ENCODE measurements at regions not wholly inside any gene's neighbourhood (a gene's known extent, or its start where the extent isn't known, plus 50 kb on each side); places are given as distances from the start of the nearest gene placed in this dataset.
A peak's percentile ranks its signal among the peaks of the same experiment; 100 is the strongest.

DNA sequence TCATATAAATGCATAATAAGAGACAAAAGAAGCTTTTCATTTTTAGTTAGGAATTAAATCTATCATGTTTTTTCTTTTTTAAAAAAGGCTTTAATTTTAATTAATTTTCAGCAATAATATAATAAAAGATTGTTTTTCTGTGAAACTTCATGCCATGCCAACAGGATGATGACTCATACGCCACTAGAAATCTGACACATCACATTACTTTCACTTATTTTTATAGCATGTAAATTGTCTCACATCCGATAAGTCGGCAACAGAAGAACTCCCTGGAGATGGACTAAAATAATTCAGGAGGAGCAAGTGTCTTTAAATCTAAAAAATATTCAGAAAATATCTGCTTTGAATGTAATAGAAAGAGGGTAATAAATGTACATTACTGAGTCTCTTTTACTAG, 1024.2 kb upstream of the ACVR2A start:
- no peak overlapping the region for H3K4me3 ChIP-seq (ENCODE audit: low read depth, low read length)
- no peaks in the 10 kb centered on the region for H3K9me3 ChIP-seq (ENCODE audit: control insufficient read depth, insufficient read depth, low read length)
- no peak for DNase-seq (ENCODE audit: low read depth in 4 of 6, low spot score in 6 of 6)
- WGBS (ENCODE audit: insufficient coverage), result no CpG with 5 or more reads among the region's 3 CpGs
- H3K27me3 ChIP-seq (ENCODE audit: control insufficient read depth, insufficient read depth, low read length), result no peaks in the 10 kb centered on the region
- H3K36me3 ChIP-seq (ENCODE audit: control insufficient read depth, insufficient read depth, low read length), result no peaks in the 10 kb centered on the region
- H3K4me1 ChIP-seq (ENCODE audit: control insufficient read depth, insufficient read depth, low read length), result no peaks in the 10 kb centered on the region
- no peak overlapping the region for H3K27ac ChIP-seq (ENCODE audit: low read depth, low read length)

- Histone ChIP-seq H3K4me3 (ENCODE audit: low read depth, low read length) (no peak overlapping the region), H3K4me1 (ENCODE audit: control insufficient read depth, insufficient read depth, low read length) (no peaks in the 10 kb centered on the region), H3K27ac (ENCODE audit: low read depth, low read length) (no peak overlapping the region), H3K36me3 (ENCODE audit: control insufficient read depth, insufficient read depth, low read length) (no peaks in the 10 kb centered on the region), H3K9me3 (ENCODE audit: control insufficient read depth, insufficient read depth, low read length) (no peaks in the 10 kb centered on the region), H3K27me3 (ENCODE audit: control insufficient read depth, insufficient read depth, low read length) (no peaks in the 10 kb centered on the region)
- WGBS (ENCODE audit: insufficient coverage), result 100% methylated on average over 1 of the region's 1 CpG
- no peak for DNase-seq (ENCODE audit: low read depth in 4 of 6, low spot score in 6 of 6)
Observed at GRCh38 chr2:146818122-146818521, 1026.7 kb upstream of the ACVR2A start.

- H3K36me3 ChIP-seq (ENCODE audit: control insufficient read depth, insufficient read depth, low read length), result no peaks in the 10 kb centered on the region
- DNase-seq (ENCODE audit: low read depth in 4 of 6, low spot score in 6 of 6), result peak in 1 of 6 donors; percentile 47
- H3K27me3 ChIP-seq (ENCODE audit: control insufficient read depth, insufficient read depth, low read length), result no peaks in the 10 kb centered on the region
- H3K9me3 ChIP-seq (ENCODE audit: control insufficient read depth, insufficient read depth, low read length), result no peaks in the 10 kb centered on the region
- H3K4me3 ChIP-seq (ENCODE audit: low read depth, low read length), result no peak overlapping the region
- no peaks in the 10 kb centered on the region for H3K4me1 ChIP-seq (ENCODE audit: control insufficient read depth, insufficient read depth, low read length)
- H3K27ac ChIP-seq (ENCODE audit: low read depth, low read length), result no peak overlapping the region
- WGBS (ENCODE audit: insufficient coverage), result no CpG with 5 or more reads among the region's 1 CpG
Observed at GRCh38 chr2:146817613-146818012, 1027.2 kb upstream of the ACVR2A start.

DNA sequence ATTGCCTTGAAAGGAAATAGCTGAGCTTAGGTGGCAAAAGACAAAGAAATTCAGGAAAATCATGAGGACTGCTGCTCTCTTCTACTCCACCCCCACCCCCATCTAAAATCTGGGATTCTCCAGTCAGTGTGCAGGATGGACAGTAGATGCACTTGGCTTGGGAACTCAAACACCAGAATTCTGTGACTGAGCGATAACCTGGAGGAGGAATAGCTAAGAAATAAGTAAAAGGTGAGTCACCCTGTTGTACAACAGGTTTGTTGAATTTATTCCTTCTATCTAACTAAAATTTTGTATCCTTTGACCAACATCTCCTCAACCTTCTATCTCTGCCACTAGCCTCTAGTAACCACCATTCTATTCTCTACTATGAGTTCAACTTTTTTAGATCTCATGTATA, 1029.9 kb upstream of the ACVR2A start:
- Histone ChIP-seq H3K4me3 (ENCODE audit: low read depth, low read length) (no peak overlapping the region), H3K4me1 (ENCODE audit: control insufficient read depth, insufficient read depth, low read length) (no peaks in the 10 kb centered on the region), H3K27ac (ENCODE audit: low read depth, low read length) (no peak overlapping the region), H3K27me3 (ENCODE audit: control insufficient read depth, insufficient read depth, low read length) (no peaks in the 10 kb centered on the region), H3K36me3 (ENCODE audit: control insufficient read depth, insufficient read depth, low read length) (no peaks in the 10 kb centered on the region), H3K9me3 (ENCODE audit: control insufficient read depth, insufficient read depth, low read length) (no peaks in the 10 kb centered on the region)
- no peak for DNase-seq (ENCODE audit: low read depth in 4 of 6, low spot score in 6 of 6)
- WGBS (ENCODE audit: insufficient coverage), result no CpG with 5 or more reads among the region's 1 CpG

DNA sequence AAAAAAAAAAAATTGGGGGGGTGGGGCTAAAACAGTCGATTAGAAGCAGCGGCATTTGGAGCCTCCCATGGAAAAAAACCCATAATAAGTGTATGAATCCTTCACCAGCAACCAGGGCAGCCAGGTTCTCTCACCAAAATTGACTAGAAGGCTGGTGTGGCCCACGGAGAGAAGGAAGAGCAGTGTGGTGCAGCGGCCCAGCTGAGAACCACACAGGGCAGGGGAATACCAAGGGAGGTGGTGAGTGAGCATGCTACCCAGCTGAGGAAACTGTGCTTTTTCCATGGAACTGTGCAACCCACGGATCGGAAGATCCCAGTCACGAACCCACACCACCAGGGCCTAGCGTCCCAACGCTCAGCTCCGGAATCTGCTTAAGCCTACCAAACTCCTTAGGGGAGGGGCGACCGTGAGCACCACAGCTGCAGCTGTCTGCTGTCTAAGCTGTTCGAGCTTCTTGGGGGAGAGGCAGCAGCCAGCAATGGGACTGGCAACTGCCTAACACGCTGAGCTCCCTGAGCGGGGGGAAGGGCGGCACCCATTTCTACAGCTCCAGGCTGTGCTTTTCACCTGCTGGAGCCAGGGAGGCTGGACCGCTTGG, 1037.2 kb upstream of the ACVR2A start:
- whole genome bisulfite sequencing (ENCODE audit: insufficient coverage), result 94% methylated on average over 13 of the region's 17 CpGs

GRCh38 chr2:146806364-146807005, 1038.3 kb upstream of the ACVR2A start:
- no peak for DNase-seq (ENCODE audit: low read depth in 4 of 6, low spot score in 6 of 6)
- no peaks in the 10 kb centered on the region for H3K27me3 ChIP-seq (ENCODE audit: control insufficient read depth, insufficient read depth, low read length)
- no peak overlapping the region for H3K4me3 ChIP-seq (ENCODE audit: low read depth, low read length)
- no peaks in the 10 kb centered on the region for H3K36me3 ChIP-seq (ENCODE audit: control insufficient read depth, insufficient read depth, low read length)
- no peaks in the 10 kb centered on the region for H3K4me1 ChIP-seq (ENCODE audit: control insufficient read depth, insufficient read depth, low read length)
- 100% methylated on average over 1 of the region's 2 CpGs for WGBS (ENCODE audit: insufficient coverage)
- no peaks in the 10 kb centered on the region for H3K9me3 ChIP-seq (ENCODE audit: control insufficient read depth, insufficient read depth, low read length)
- no peak overlapping the region for H3K27ac ChIP-seq (ENCODE audit: low read depth, low read length)

More for the DNA sequence above, 1037.2 kb upstream of the ACVR2A start:
- Histone ChIP-seq H3K9me3 (ENCODE audit: control insufficient read depth, insufficient read depth, low read length) (no peaks in the 10 kb centered on the region), H3K4me1 (ENCODE audit: control insufficient read depth, insufficient read depth, low read length) (no peaks in the 10 kb centered on the region), H3K27ac (ENCODE audit: low read depth, low read length) (no peak overlapping the region), H3K27me3 (ENCODE audit: control insufficient read depth, insufficient read depth, low read length) (no peaks in the 10 kb centered on the region), H3K36me3 (ENCODE audit: control insufficient read depth, insufficient read depth, low read length) (no peaks in the 10 kb centered on the region), H3K4me3 (ENCODE audit: low read depth, low read length) (no peak overlapping the region)
- no peak for DNase-seq (ENCODE audit: low read depth in 4 of 6, low spot score in 6 of 6)

DNA sequence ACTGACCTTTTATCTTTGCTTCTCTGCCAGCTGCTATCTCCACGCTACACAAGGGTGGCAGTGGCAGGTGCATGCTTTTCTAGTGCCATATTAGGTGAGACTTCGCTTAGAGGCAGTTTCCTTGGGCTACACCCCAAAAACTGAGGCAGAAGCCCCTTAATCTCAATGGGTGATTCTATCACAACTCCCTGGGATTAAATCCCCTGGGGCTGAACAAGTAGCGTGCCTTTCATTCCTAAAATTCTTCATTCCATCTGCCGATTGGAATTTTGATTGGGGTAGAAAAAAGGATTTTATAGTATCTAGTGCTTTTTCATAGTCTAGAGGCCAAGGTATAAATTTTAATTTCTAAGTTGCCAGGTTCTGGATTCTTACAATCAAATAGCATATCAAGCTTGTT, 1040.5 kb upstream of the ACVR2A start:
- no peaks in the 10 kb centered on the region for H3K36me3 ChIP-seq (ENCODE audit: control insufficient read depth, insufficient read depth, low read length)
- H3K27ac ChIP-seq (ENCODE audit: low read depth, low read length), result no peak overlapping the region
- H3K9me3 ChIP-seq (ENCODE audit: control insufficient read depth, insufficient read depth, low read length), result no peaks in the 10 kb centered on the region
- H3K4me1 ChIP-seq (ENCODE audit: control insufficient read depth, insufficient read depth, low read length), result no peaks in the 10 kb centered on the region
- DNase-seq (ENCODE audit: low read depth in 4 of 6, low spot score in 6 of 6), result no peak
- no peak overlapping the region for H3K4me3 ChIP-seq (ENCODE audit: low read depth, low read length)
- no peaks in the 10 kb centered on the region for H3K27me3 ChIP-seq (ENCODE audit: control insufficient read depth, insufficient read depth, low read length)
- WGBS (ENCODE audit: insufficient coverage), result 88% methylated on average over 2 of the region's 4 CpGs

DNA sequence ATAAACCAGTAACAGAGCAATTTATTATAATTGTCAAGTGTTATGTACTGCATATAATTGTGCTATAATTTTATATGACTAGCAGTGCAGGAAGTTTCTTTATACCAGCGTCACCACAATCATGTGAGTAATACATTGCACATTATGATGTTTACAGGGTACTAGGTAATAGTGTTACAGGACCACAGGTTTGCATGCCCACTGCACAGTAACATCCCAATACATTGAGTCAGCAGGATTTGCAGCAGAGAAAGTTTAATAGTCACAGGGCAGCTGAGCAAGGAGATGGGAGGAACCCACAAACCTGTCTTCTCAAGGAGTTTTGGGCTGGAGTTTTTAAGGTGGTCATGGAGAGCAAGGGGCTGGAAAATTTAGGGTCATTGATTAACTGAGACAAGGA, 1042.9 kb upstream of the ACVR2A start:
- Histone ChIP-seq H3K9me3 (ENCODE audit: control insufficient read depth, insufficient read depth, low read length) (no peaks in the 10 kb centered on the region), H3K4me3 (ENCODE audit: low read depth, low read length) (no peak overlapping the region), H3K27me3 (ENCODE audit: control insufficient read depth, insufficient read depth, low read length) (no peaks in the 10 kb centered on the region), H3K27ac (ENCODE audit: low read depth, low read length) (no peak overlapping the region), H3K36me3 (ENCODE audit: control insufficient read depth, insufficient read depth, low read length) (no peaks in the 10 kb centered on the region), H3K4me1 (ENCODE audit: control insufficient read depth, insufficient read depth, low read length) (no peaks in the 10 kb centered on the region)
- DNase-seq (ENCODE audit: low read depth in 4 of 6, low spot score in 6 of 6), result no peak
- WGBS (ENCODE audit: insufficient coverage), result no CpG with 5 or more reads among the region's 1 CpG

DNA sequence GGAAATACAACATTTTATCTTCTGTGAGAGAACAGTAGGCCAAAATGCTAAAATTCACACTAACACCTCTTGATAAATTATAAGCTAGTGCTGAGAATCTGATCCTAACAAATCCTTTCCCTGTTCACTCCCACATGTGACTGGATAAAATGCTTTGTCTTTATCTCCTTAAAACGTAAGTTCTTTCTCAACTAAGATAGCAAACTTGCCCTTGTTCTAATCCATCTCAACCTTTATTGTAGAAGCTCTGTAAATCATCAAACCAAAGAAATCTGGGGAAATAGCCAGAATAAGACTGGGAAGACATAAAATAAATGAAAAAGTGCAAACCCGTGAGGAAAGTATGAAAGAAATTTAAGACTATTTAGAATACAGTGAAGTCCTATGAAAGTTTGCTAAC, 1058.4 kb upstream of the ACVR2A start:
- H3K27ac ChIP-seq (ENCODE audit: low read depth, low read length), result no peak overlapping the region
- no peaks in the 10 kb centered on the region for H3K4me1 ChIP-seq (ENCODE audit: control insufficient read depth, insufficient read depth, low read length)
- H3K9me3 ChIP-seq (ENCODE audit: control insufficient read depth, insufficient read depth, low read length), result peaks cover 3% of the 10 kb centered on the region
- H3K36me3 ChIP-seq (ENCODE audit: control insufficient read depth, insufficient read depth, low read length), result no peaks in the 10 kb centered on the region
- DNase-seq (ENCODE audit: low read depth in 4 of 6, low spot score in 6 of 6), result no peak
- H3K4me3 ChIP-seq (ENCODE audit: low read depth, low read length), result no peak overlapping the region
- no peaks in the 10 kb centered on the region for H3K27me3 ChIP-seq (ENCODE audit: control insufficient read depth, insufficient read depth, low read length)
- no CpG with 5 or more reads among the region's 2 CpGs for WGBS (ENCODE audit: insufficient coverage)

DNA sequence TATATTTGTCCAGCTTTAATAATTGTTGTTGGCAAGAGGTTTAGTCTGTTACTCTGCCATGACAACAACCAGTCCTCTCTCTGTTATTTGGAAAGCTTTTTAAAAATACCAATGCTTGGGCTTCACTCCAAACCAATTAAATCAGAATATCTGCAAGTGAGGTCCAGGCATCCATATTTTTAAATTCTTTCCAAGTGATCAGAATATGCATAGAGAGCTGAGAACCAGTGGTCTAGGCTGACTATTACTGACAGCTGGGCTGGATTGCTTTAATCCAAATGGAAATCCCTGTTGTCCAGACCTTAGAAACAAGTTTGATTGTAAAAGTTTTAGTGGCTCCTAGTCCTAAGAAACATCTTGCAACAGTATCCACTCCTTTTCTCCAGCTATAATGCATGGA, 1059.7 kb upstream of the ACVR2A start:
- DNase-seq (ENCODE audit: low read depth in 4 of 6, low spot score in 6 of 6), result peak in 1 of 6 donors; percentile 29
- Histone ChIP-seq H3K36me3 (ENCODE audit: control insufficient read depth, insufficient read depth, low read length) (no peaks in the 10 kb centered on the region), H3K27ac (ENCODE audit: low read depth, low read length) (no peak overlapping the region)

More for the DNA sequence above, 1059.7 kb upstream of the ACVR2A start:
- Histone ChIP-seq H3K4me1 (ENCODE audit: control insufficient read depth, insufficient read depth, low read length) (no peaks in the 10 kb centered on the region), H3K4me3 (ENCODE audit: low read depth, low read length) (no peak overlapping the region), H3K27me3 (ENCODE audit: control insufficient read depth, insufficient read depth, low read length) (no peaks in the 10 kb centered on the region), H3K9me3 (ENCODE audit: control insufficient read depth, insufficient read depth, low read length) (peaks cover 3% of the 10 kb centered on the region)
